ENCODE measurements at regions not wholly inside any gene's neighbourhood (a gene's known extent, or its start where the extent isn't known, plus 50 kb on each side); places are given as distances from the start of the nearest gene placed in this dataset.

GRCh38 chr13:85241060-85241459 is 558.2 kb downstream of the SLITRK6 start:
- DNase-seq (ENCODE audit: low spot score), result no peak

- no peak for DNase-seq (ENCODE audit: low spot score)
These were observed 562.8 kb downstream of the SLITRK6 start for GRCh38 chr13:85236413-85236812.

GRCh38 chr13:85230691-85231093 is 568.5 kb downstream of the SLITRK6 start:
- no peak for DNase-seq (ENCODE audit: low spot score)

GRCh38 chr13:85228692-85229091 is 570.5 kb downstream of the SLITRK6 start:
- no peak for DNase-seq (ENCODE audit: low spot score)

- DNase-seq (ENCODE audit: low spot score), result no peak
These were observed 575.1 kb downstream of the SLITRK6 start for GRCh38 chr13:85223883-85224656.

GRCh38 chr13:85216576-85216975 is 582.6 kb downstream of the SLITRK6 start:
- no peak for DNase-seq (ENCODE audit: low spot score)

GRCh38 chr13:85212692-85213091 is 586.5 kb downstream of the SLITRK6 start:
- no peak for DNase-seq (ENCODE audit: low spot score)

GRCh38 chr13:85204668-85205344 is 594.4 kb downstream of the SLITRK6 start:
- DNase-seq (ENCODE audit: low spot score), result no peak

GRCh38 chr13:85197431-85197830 is 601.8 kb downstream of the SLITRK6 start:
- no peak for DNase-seq (ENCODE audit: low spot score)

- no peak for DNase-seq (ENCODE audit: low spot score)
These were observed 604.7 kb downstream of the SLITRK6 start for GRCh38 chr13:85194482-85194881.

GRCh38 chr13:85191996-85192718 is 607.1 kb downstream of the SLITRK6 start:
- no peak for DNase-seq (ENCODE audit: low spot score)

- no peak for DNase-seq (ENCODE audit: low spot score)
These were observed 612.7 kb downstream of the SLITRK6 start for GRCh38 chr13:85186356-85187045.

GRCh38 chr13:85174291-85174690 is 624.9 kb downstream of the SLITRK6 start:
- no peak for DNase-seq (ENCODE audit: low spot score)

GRCh38 chr13:85170372-85170771 is 628.8 kb downstream of the SLITRK6 start:
- no peak for DNase-seq (ENCODE audit: low spot score)

GRCh38 chr13:85166891-85167290 is 632.3 kb downstream of the SLITRK6 start:
- DNase-seq (ENCODE audit: low spot score), result no peak

GRCh38 chr13:85163063-85163462 is 636.2 kb downstream of the SLITRK6 start:
- no peak for DNase-seq (ENCODE audit: low spot score)

- no peak for DNase-seq (ENCODE audit: low spot score)
These were observed 651.2 kb downstream of the SLITRK6 start for GRCh38 chr13:85148009-85148408.

GRCh38 chr13:85142351-85142927 is 656.8 kb downstream of the SLITRK6 start:
- DNase-seq (ENCODE audit: low spot score), result no peak

GRCh38 chr13:85141401-85141800 is 657.8 kb downstream of the SLITRK6 start:
- no peak for DNase-seq (ENCODE audit: low spot score)

- DNase-seq (ENCODE audit: low spot score), result no peak
These were observed 659.0 kb downstream of the SLITRK6 start for GRCh38 chr13:85140192-85140591.

- DNase-seq (ENCODE audit: low spot score), result no peak
These were observed 661.7 kb downstream of the SLITRK6 start for GRCh38 chr13:85137516-85137915.
